NCI-H2227 (cell line): ENCODE measurements at regions not wholly inside any gene's neighbourhood (a gene's known extent, or its start where the extent isn't known, plus 50 kb on each side); places are given as distances from the start of the nearest gene placed in this dataset.
"Not testable (repeated sequence)": the region's sequence is repeated elsewhere in the genome, so short reads cannot be mapped to it uniquely, and the experiment has no call there.

ENCODE experiments used
- DNase-seq: peaks from one replicate; lab custom pipeline; 2025; ENCODE audit not compliant: unreplicated experiment; lab: John Stamatoyannopoulos, UW

DNA sequence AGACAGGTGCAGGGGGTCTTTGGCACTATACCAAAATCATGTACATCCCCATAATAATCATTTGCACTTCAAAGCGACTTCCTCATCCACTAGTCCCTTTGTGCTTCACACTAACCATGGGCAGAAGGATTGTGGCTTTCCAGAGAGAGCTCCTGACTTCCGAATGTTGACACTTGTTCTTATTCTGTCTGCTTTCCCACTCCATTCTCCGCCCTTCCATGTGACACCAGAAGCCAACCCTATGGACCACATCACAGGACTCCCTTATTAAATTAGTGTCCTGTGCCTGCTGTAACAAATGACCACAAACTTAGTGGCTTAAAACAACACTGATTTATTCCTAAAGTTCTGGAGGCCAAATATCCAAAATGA lies 91.6 kb downstream of the CMC2 start:
- no peak for DNase-seq

DNA sequence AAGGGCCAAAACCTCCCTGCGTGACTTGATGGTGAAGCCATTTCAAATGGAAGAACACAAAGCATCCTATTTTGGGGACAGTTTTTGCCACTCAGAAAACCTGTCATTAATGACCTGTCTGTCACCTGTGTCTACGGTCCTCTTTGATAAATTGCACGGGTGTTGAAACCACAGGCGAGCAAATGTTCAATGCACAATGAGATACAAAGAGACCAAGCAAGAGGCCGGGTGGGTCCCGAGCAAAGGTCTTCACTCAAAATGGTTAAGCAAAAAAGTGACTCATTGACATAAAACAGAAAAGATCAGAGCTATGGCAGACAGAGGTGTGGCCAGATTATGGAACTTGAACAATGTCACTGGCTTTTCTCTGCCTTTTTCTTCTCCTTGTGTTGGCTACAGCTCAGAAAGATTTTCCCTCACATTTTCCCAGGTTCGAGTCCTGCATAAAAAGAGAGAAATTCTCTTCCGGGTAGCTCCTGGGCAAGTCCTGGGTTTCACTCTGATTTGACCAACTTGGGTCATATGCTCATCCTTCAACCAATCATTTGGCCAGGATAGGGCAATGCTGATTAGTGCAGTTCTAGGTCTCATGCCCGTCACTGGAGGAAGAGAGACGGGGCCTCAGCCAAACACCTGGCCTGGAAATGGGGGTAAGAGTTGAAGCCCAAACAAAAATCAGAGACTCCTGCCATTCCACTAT lies 92.2 kb downstream of the CMC2 start:
- DNase-seq: peak; percentile 18

DNA sequence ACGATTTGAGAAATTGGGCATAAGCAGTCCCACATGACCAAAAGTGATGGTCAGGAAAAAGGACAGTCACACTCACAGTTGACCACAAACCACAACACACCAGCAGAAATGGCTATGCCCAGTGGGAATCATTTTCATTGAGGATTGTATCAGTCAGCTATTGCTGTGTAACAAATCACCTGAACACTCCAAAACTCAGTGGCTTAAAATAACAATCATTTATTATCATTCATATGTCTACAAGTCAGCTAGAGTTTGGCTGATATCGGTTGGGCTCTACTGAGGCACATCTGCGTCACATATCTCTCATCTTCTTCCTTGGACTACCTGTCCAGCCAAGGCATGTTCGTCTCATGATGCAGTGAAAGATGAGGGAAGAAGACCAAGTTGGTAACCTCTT lies 93.3 kb downstream of the CMC2 start:
- no peak for DNase-seq

DNA sequence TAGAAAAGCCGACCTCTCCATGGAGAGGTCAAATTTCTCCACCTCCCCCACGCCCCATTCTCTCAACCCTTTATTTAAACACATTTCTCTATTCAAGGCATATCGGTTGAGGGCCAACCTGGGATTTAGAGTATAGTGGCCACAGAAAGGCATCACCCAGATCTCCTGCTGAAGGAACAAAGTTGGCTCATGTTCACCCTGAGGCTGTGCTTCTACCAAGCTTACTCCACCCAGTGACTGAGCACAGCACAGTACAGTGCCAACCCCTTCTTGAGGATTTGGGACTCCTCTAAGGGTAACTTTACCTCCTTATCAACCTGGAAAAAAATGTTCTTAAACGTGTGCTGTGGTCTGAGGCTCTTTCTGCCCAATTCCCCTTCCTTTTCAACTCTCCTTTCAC lies 94.0 kb downstream of the CMC2 start:
- DNase-seq: no peak

GRCh38 chr16:80910434-80910833 lies 96.3 kb downstream of the CMC2 start:
- DNase-seq: no peak

DNA sequence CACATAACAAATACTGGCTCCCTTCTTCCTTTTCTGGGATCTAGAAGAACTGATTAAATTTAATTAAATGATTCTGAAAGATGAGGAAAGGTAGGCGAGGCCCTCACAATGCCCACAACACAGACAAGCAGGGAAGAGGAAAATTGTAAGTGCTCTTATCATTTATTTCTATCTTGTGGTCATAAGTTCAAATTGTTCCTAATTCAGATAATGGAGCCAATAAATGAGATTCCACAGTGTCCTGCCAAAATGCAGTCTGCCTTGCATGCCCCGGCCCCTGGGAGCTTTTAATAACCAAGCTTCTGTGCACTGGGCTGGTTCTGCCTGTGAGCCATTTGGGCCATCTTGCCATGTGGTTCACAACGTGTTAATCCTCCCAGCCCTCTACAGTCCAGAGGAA lies 97.0 kb downstream of the CMC2 start:
- no peak for DNase-seq

DNA sequence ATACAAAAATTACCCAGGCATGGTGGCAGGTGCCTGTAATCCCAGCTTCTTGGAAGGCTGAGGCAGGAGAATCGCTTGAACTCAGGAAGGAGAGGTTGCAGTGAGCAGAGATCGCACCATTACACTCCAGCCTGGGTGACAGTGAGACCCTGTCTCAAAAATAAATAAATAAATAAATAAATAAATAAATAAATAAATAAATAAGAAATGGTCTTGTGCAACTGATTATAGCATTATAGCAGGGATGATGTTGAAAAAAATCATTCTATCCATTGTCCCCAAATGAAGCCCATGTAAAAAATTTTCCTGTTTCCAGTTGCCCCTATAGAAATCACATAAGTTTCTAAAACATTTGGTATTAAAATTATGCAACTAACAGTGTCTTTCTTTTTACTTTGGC lies 100.5 kb downstream of the CMC2 start:
- not testable (repeated sequence) for DNase-seq

DNA sequence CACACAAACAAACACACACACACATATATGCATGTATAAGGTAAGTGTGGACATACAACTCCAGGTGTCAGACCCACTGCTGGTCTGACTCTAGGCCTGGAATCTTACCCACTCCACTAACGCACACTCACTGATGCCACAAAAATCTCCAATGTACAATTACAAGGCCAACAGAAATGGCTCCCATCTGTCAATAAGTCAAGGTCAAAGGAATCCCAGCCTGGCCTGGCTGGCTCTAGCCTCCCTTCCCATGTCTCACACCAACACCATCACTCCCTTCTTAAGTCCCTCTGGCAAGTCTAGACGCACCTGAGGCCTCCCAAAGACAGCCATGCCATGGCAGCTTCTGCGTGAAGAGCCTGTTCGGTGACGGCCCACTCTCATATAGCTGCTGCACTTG lies 99.2 kb upstream of the CDYL2 start:
- DNase-seq: no peak

DNA sequence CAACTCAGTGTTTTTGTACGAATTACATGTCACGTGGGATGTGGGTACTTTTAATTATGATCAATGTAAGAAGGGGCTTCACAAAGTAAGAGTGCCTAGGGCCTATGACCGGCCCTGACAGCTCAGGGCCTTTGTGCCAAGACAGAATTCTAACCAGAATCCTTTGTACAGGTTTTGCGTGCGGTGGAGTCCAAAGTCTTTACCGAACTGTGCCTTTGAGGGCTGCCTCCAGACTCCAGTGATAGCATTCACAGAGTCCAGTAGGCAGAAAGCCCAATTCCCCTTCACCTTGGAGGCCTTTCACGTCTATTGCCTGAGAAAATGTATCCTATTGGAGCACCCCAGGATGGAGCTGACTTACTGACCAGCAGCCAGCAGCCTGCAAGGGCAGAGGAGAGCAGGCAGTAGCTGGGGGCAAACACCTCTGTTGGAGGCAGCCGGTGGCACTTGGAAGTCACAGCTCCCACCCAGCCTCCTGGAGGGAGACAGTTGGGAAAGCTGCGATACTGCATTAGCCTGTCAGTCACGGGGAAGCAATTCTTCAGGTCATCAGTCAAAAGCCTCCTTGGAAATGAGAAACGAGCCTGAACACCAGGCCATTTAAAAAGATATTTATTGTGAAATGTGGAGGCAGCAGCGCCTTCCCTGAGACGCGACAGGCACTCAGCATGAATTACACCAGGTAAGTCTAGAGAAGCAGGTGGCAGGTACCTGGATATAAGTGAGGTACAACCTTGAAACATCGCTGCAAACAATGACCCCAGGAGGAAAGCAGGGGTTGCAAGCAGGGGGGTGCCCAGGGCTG lies 98.1 kb upstream of the CDYL2 start:
- no peak for DNase-seq

DNA sequence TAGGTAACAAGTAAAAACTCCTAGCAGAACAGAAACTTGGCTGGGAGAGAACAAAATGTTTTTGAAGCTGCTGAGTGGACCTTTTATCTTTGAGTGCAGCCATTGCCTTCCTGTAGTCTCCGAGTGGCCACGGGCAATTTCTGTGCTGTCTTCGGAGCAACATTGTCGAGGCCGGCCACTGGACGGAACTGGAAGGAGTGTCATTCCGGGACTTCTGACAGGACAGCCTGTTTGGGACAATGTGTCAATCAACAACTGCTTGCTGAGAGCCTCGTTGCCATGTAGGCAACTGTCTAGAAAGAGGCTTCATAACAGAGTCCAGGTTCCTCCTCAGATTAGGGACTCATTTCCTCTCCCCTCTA lies 96.2 kb upstream of the CDYL2 start:
- DNase-seq: no peak

DNA sequence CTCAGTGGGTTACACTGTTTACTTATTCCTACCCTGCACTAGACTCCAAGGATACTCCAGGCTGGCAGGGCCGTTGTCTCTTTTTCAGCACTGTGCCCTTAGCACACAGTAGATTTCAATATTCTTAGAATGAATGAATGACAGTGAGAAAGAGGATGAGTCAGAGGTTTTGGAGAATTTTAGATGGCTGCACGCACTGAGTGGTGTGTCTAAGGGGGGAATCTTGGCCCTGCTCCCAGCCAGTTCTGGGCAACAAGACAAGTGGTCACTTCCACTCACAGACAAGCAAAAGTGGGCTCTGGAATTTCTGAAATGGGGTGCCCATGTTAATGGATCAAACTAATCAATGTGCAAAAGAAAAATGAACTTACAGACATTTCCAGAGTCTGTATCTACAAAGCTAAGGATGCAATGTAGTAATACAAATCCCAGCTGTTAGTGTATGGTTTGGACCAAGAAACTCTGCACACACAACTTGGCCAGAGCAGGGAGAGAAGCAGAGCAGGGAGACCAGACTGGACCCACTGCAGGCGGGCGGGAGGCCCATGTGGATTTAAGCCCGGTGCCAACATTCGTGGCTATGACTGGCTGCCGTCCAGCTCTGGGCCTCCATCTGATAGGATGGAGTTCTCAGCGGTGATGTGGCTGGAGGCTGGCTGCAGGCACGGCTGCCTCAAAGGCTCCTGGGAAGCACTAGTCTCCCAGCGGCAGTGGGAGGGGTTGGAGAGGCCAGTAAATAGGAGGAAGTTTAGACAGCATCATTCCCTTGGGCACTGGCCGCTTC lies 95.6 kb upstream of the CDYL2 start:
- no peak for DNase-seq

DNA sequence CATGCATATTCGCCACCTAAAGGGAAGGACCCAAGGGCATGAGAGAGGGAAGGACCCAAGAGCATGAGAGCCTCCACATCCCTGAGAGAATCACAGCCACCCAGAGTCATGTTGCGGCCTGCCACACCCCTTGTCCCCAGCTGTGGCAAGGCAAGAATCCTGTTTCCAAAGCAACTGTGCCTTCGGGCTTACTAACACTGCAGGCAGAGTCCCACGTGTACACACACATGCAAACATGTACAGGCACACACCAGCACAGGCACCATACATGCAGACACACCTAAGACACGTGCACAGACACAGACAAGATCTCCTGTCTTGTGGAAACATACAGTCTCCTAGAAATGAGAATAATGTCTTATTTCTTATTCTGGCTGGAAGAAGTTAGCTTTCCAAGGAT lies 92.4 kb upstream of the CDYL2 start:
- DNase-seq: no peak

DNA sequence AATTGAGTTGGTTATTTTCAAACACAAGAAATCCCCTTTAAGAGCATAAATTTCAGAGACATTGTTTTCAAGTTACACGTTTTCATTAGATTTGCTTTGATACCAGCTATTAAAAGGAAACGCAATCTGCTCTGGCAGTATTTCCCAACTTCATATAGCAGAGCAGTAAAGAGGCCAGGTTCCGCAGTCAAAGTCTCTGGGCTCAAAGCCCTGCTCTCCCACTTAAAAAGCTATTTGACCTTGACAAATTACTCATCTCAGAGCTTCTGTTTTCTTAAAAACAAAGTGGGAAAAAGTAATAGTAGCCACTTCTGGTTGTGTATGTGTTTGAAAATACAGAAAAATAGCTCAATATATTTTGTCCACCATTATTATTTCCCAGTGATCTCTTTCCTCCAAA lies 89.7 kb upstream of the CDYL2 start:
- no peak for DNase-seq

DNA sequence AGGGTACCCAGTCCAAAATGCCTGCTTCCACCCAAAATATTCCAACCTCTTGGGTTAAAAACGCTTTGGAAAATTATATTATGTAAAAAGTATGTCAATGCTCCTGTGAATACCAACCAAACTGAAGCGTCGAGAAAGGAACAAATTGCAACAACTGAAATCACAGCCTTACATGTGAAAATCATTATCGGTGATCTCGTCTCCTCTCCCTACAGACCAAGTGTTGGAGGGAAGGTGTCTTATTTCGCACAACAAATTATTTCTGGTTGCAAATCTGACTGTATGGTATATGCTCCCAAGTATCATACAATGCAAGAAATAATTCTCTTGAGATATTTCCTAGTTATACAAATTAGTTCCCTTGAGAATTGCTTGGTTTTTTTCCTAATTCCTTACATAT lies 89.3 kb upstream of the CDYL2 start:
- no peak for DNase-seq

GRCh38 chr16:80892395-80892794 lies 88.0 kb upstream of the CDYL2 start:
- DNase-seq: not testable (repeated sequence)

DNA sequence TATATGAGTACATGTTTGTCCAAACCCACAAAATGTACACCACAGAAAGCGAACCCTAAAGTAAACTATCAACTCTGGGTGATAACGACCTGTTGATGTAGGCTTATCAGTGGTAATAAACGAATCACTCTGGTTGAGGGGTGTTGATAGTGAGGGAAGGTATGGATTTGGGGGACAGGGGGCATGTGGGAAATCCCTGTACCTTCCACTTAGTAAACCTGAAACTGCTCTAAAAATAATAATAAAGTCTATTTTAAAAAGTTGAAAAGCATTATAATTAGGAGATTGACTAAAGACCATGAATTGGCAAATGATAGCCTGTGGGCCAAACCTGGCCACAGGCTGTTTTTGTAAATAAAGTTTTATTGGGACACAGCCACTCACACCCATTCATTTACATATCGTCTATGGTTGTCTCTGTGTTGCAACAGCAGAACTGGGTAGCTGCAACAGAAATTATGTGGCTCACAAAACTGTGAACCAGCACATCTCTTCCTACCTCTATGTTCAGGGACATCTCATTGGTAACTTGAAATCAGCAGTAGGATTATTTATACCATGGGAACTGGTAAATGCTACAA lies 85.5 kb upstream of the CDYL2 start:
- no peak for DNase-seq

GRCh38 chr16:80887062-80887461 lies 82.7 kb upstream of the CDYL2 start:
- no peak for DNase-seq

DNA sequence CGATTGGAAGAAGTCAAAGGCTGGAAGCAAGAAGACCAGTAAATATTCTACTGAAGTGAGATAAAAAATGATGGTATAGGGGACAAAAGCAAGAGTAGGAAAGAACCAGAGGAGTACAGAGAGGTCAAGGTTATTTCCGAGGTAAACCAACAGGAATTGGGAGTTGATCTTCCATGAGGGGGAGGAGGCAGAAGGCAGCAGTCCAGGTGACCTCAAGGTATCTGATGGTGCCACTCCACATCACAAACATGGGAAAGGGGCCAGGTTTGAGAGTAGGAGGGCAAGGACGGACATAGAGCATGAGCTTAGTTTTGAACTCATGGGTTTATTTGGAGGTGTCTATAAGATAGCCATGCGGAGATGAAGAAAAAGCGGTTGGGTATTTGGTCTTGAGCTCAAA lies 79.4 kb upstream of the CDYL2 start:
- no peak for DNase-seq

- DNase-seq: no peak
These were observed 78.8 kb upstream of the CDYL2 start for GRCh38 chr16:80883159-80883642.

- DNase-seq: no peak
These were observed 71.2 kb upstream of the CDYL2 start for GRCh38 chr16:80875616-80876015.

GRCh38 chr16:80874925-80875324 lies 70.5 kb upstream of the CDYL2 start:
- no peak for DNase-seq
